ENCODE measurements at regions not wholly inside any gene's neighbourhood (a gene's known extent, or its start where the extent isn't known, plus 50 kb on each side); places are given as distances from the start of the nearest gene placed in this dataset.
A peak's percentile ranks its signal among the peaks of the same experiment; 100 is the strongest.

DNA sequence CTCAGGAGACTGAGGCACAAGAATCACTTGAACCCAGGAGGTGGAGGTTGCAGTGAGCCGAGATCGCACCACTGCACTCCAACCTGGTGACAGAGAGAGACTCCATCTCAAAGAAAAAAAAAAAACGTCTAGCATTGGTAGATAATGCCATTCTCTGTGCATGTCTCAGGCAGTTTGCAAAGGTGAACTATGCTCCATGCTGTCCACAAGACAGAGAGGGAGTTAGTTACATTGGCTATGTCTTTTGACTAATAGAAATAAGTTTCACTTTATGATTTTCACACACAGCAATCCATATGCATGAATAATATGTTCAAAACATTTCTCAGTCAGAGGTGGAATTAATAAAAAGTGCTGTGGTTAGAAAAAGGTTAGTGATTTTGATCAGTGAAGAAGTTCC is 591.4 kb downstream of the ETS1 start:
- Mint-ChIP-seq H3K4me3 (ENCODE audit: unreplicated experiment) (no peak overlapping the region), H3K27ac (ENCODE audit: unreplicated experiment) (no peak overlapping the region), H3K36me3 (ENCODE audit: unreplicated experiment) (no peaks in the 10 kb centered on the region), H3K4me1 (ENCODE audit: low read depth, unreplicated experiment) (peaks cover 6% of the 10 kb centered on the region), H3K27me3 (ENCODE audit: unreplicated experiment) (peaks cover 7% of the 10 kb centered on the region), H3K9me3 (ENCODE audit: unreplicated experiment) (peaks cover 2% of the 10 kb centered on the region)
- DNase-seq: no peak
- TF ChIP-seq, protein P1, sequence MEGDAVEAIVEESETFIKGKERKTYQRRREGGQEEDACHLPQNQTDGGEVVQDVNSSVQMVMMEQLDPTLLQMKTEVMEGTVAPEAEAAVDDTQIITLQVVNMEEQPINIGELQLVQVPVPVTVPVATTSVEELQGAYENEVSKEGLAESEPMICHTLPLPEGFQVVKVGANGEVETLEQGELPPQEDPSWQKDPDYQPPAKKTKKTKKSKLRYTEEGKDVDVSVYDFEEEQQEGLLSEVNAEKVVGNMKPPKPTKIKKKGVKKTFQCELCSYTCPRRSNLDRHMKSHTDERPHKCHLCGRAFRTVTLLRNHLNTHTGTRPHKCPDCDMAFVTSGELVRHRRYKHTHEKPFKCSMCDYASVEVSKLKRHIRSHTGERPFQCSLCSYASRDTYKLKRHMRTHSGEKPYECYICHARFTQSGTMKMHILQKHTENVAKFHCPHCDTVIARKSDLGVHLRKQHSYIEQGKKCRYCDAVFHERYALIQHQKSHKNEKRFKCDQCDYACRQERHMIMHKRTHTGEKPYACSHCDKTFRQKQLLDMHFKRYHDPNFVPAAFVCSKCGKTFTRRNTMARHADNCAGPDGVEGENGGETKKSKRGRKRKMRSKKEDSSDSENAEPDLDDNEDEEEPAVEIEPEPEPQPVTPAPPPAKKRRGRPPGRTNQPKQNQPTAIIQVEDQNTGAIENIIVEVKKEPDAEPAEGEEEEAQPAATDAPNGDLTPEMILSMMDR (IDR thresholded peaks at IDR 0.05; ENCODE audit: partially characterized antibody, unreplicated experiment): no peak

DNA sequence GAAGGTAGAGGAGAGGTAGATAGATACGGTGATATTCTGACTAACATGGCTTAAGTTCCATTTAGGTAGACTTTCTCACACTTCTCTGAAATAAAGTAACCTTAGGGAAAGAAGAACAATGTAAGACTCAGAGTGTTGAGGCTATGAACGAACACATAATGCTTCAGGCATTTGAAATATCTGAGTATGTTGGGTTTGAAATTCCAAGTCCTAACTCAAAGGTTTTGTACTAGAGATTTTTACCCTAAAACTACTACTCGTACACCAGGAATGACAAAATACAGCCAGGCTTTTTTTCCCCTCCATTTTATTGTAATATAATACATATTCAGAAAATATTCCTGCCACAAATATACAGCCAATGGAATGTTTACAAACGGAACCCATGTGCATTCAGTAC is 592.6 kb downstream of the ETS1 start:
- TF ChIP-seq, protein P1 (IDR thresholded peaks at IDR 0.05; ENCODE audit: partially characterized antibody, unreplicated experiment): no peak
- Mint-ChIP-seq H3K9me3 (ENCODE audit: unreplicated experiment) (peaks cover 2% of the 10 kb centered on the region), H3K4me3 (ENCODE audit: unreplicated experiment) (no peak overlapping the region), H3K27ac (ENCODE audit: unreplicated experiment) (no peak overlapping the region), H3K27me3 (ENCODE audit: unreplicated experiment) (peaks cover 7% of the 10 kb centered on the region), H3K4me1 (ENCODE audit: low read depth, unreplicated experiment) (peaks cover 6% of the 10 kb centered on the region), H3K36me3 (ENCODE audit: unreplicated experiment) (no peaks in the 10 kb centered on the region)
- no peak for DNase-seq

DNA sequence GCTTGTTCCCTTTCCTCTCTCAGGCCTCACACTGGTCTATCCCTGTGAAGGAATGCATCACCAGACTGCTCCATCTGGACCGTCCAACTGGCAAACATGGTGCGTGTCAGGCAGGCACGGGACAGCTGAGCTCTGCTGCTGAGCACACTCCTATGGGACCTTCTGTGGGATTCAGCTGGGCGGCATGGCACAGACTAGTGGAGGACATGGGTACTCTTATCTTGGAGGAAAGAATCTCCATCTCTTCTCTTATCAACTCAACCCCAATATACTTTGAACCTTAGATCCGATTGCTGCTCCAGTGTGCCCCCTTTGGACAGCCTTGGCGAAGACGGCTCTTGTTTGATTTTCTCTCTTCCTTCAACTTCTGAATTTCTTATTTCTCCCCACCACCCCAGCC is 593.6 kb downstream of the ETS1 start:
- peak overlapping the region; percentile 26 for H3K27ac Mint-ChIP-seq (ENCODE audit: unreplicated experiment)
- peaks cover 6% of the 10 kb centered on the region for H3K4me1 Mint-ChIP-seq (ENCODE audit: low read depth, unreplicated experiment)
- H3K4me3 Mint-ChIP-seq (ENCODE audit: unreplicated experiment): no peak overlapping the region
- peaks cover 2% of the 10 kb centered on the region for H3K9me3 Mint-ChIP-seq (ENCODE audit: unreplicated experiment)
- TF ChIP-seq, protein P1 (IDR thresholded peaks at IDR 0.05; ENCODE audit: partially characterized antibody, unreplicated experiment): peak; percentile 58
- no peaks in the 10 kb centered on the region for H3K36me3 Mint-ChIP-seq (ENCODE audit: unreplicated experiment)
- peak; percentile 40 for DNase-seq
- H3K27me3 Mint-ChIP-seq (ENCODE audit: unreplicated experiment): peaks cover 7% of the 10 kb centered on the region

DNA sequence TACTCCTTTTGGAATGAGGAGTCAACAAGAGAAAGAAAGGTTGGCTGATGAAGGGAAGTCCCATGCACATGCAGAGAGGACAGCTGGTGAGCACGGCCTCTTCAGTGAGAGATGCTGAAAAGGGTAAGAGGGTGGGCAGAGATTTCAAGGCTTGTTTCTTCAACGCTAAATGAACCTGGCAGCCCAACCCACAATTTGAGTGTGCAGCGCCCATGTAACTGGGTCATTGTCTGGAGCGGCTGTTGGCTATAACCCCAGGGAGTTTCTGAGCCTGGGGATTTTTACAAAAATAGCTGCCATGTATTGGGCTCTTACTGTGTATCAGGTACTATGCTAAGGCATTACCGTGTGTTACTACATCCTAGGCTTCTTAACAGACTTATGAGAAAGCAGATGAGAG is 594.1 kb downstream of the ETS1 start:
- Mint-ChIP-seq H3K4me1 (ENCODE audit: low read depth, unreplicated experiment) (peaks cover 6% of the 10 kb centered on the region), H3K27ac (ENCODE audit: unreplicated experiment) (no peak overlapping the region), H3K4me3 (ENCODE audit: unreplicated experiment) (no peak overlapping the region), H3K9me3 (ENCODE audit: unreplicated experiment) (peaks cover 2% of the 10 kb centered on the region), H3K27me3 (ENCODE audit: unreplicated experiment) (peaks cover 7% of the 10 kb centered on the region), H3K36me3 (ENCODE audit: unreplicated experiment) (no peaks in the 10 kb centered on the region)
- no peak for DNase-seq
- TF ChIP-seq, protein P1 (IDR thresholded peaks at IDR 0.05; ENCODE audit: partially characterized antibody, unreplicated experiment): no peak

DNA sequence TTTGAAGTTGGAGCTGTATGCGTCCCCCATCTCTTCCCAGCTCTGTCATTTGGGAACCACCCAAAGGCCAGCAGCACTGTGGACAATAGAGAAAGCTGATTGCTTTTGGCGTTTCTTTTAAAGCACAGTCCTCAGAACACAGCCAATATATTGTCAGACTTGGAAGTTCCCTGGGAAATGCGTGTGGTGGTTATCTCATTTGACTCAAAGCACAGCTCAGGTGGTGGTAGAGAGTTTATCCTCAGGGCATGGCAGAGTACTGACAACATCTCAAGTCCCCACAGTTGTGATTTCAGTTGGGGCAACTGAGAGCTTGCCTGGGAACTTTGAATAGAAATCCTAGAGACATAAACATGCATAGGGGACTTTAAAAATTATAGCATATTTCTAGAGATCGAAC is 601.3 kb downstream of the ETS1 start:
- Mint-ChIP-seq H3K4me3 (ENCODE audit: unreplicated experiment) (no peak overlapping the region), H3K27me3 (ENCODE audit: unreplicated experiment) (no peaks in the 10 kb centered on the region), H3K36me3 (ENCODE audit: unreplicated experiment) (no peaks in the 10 kb centered on the region), H3K9me3 (ENCODE audit: unreplicated experiment) (no peaks in the 10 kb centered on the region), H3K4me1 (ENCODE audit: low read depth, unreplicated experiment) (no peaks in the 10 kb centered on the region), H3K27ac (ENCODE audit: unreplicated experiment) (no peak overlapping the region)
- TF ChIP-seq, protein P1 (IDR thresholded peaks at IDR 0.05; ENCODE audit: partially characterized antibody, unreplicated experiment): no peak
- no peak for DNase-seq
